H1 (cell line): ENCODE measurements at regions not wholly inside any gene's neighbourhood (a gene's known extent, or its start where the extent isn't known, plus 50 kb on each side); places are given as distances from the start of the nearest gene placed in this dataset.

ENCODE experiments used
- CTCF ChIA-PET: fragments of 300-600 bp; sonication (Branson Sonifier 250); formaldehyde crosslinking; loops from one replicate; lab custom pipeline; 2021; ENCODE audit not compliant: partially characterized antibody; lab: Charles Lee
- POLR2A ChIA-PET: fragments of 300-600 bp; sonication (Branson Sonifier 250); formaldehyde crosslinking; loops from one replicate; lab custom pipeline; 2021; ENCODE audit warnings: inconsistent platforms; ENCODE audit not compliant: partially characterized antibody; lab: Charles Lee
- DNase-seq, 2 experiments: peaks; one replicate each; pipeline versions ENCODE4 v3.0.0 to v3.0.0-alpha.2; 2010 to 2022; ENCODE audit warnings: low spot score in 2 of 2, low read depth in 1 of 2, mixed read lengths in 1 of 2
- FAIRE-seq: peaks from 2 replicates; lab custom pipeline; 2011; peaks lifted over from hg19 to GRCh38; lab: Jason Lieb, UNC
- H2AFZ ChIP-seq: 2 replicates; pipeline ENCODE4 v1.8.1; 2012; ENCODE audit warnings: low read length, inconsistent platforms
- H2AK5ac ChIP-seq: 2 replicates; pipeline ENCODE4 v1.6.1; 2013; ENCODE audit warnings: low read depth, low read length
- H2BK120ac ChIP-seq: replicated peaks from 2 replicates; pipeline ENCODE3; 2013; ENCODE audit warnings: low read depth, low read length, inconsistent platforms
- H2BK12ac ChIP-seq: 2 replicates; pipeline ENCODE4 v1.6.1; 2013; ENCODE audit warnings: low read depth, low read length
- H2BK15ac ChIP-seq: 2 replicates; pipeline ENCODE4 v1.6.1; 2013; ENCODE audit warnings: low read length
- H2BK20ac ChIP-seq: 2 replicates; pipeline ENCODE4 v1.6.1; 2013; ENCODE audit warnings: low read length
- H2BK5ac ChIP-seq: 2 replicates; pipeline ENCODE4 v1.6.1; 2013; ENCODE audit warnings: low read depth, low read length
- H3K14ac ChIP-seq: 2 replicates; pipeline ENCODE4 v1.6.1; 2013; ENCODE audit warnings: inconsistent platforms; ENCODE audit not compliant: insufficient read length
- H3K18ac ChIP-seq: 2 replicates; pipeline ENCODE4 v1.6.1; 2013; ENCODE audit warnings: low read length; ENCODE audit errors: extremely low read depth
- H3K23ac ChIP-seq: 2 replicates; pipeline ENCODE4 v1.6.1; 2013; ENCODE audit warnings: inconsistent platforms; ENCODE audit not compliant: insufficient read length
- H3K23me2 ChIP-seq: 2 replicates; pipeline ENCODE4 v1.6.1; 2013; ENCODE audit warnings: low read depth, low read length
- H3K27ac ChIP-seq: 2 replicates; pipeline ENCODE4 v1.6.1; 2011; ENCODE audit warnings: low read depth, low read length, inconsistent platforms
- H3K27me3 ChIP-seq, 4 experiments: replicated peaks in 1 of 4; 1 replicate in 1 of 4; 2 replicates in 3 of 4; pipeline versions ENCODE4 v1.6.1 to v1.8.1; 2011 to 2013; ENCODE audit warnings: low read length in 3 of 4, mild to moderate bottlenecking in 3 of 4, inconsistent platforms in 2 of 4, mixed read lengths in 2 of 4, moderate library complexity in 1 of 4; ENCODE audit not compliant: control insufficient read depth in 3 of 4, insufficient read depth in 3 of 4; ENCODE audit errors: extremely low read depth in 1 of 4
- H3K36me3 ChIP-seq, 4 experiments: 2 replicates each; pipeline versions ENCODE4 v1.6.1 to v1.8.1; 2011 to 2013; ENCODE audit warnings: mild to moderate bottlenecking in 4 of 4, low read length in 3 of 4, moderate library complexity in 2 of 4, control low read depth in 1 of 4, inconsistent platforms in 1 of 4; ENCODE audit not compliant: insufficient read depth in 4 of 4, control insufficient read depth in 2 of 4
- H3K4ac ChIP-seq: replicated peaks from 2 replicates; pipeline ENCODE3; 2013; ENCODE audit warnings: low read length, low read depth, mixed read lengths, inconsistent platforms; ENCODE audit not compliant: insufficient read length
- H3K4me1 ChIP-seq, 4 experiments: replicated peaks in 1 of 4; 1 replicate in 1 of 4; 2 replicates in 3 of 4; pipeline versions ENCODE4 v1.6.1 to v1.8.1; 2011 to 2013; ENCODE audit warnings: low read length in 3 of 4, inconsistent platforms in 2 of 4, mixed read lengths in 1 of 4; ENCODE audit not compliant: insufficient read depth in 4 of 4, control insufficient read depth in 3 of 4
- H3K4me2 ChIP-seq, 2 experiments: 2 replicates each; pipeline versions ENCODE4 v1.6.1 to v1.8.1; 2011 to 2013; ENCODE audit warnings: low read depth in 2 of 2, low read length in 2 of 2, control low read depth in 1 of 2, inconsistent platforms in 1 of 2, mild to moderate bottlenecking in 1 of 2; ENCODE audit not compliant: insufficient read depth in 1 of 2
- H3K4me3 ChIP-seq, 4 experiments: fragments of 200-600, 300-600 bp in 1 of 4; sonication (generic), shearing (Covaris generic), sonication (Bioruptor Twin) in 1 of 4; 2 replicates each; pipeline versions ENCODE4 v1.5.1 to v1.8.1; 2011 to 2016; ENCODE audit warnings: low read length in 4 of 4, low read depth in 3 of 4, control low read depth in 2 of 4, inconsistent platforms in 2 of 4, mild to moderate bottlenecking in 2 of 4, mixed read lengths in 1 of 4, moderate library complexity in 1 of 4; ENCODE audit not compliant: insufficient read depth in 2 of 4; ENCODE audit errors: extremely low read depth in 1 of 4
- H3K56ac ChIP-seq: replicated peaks from 2 replicates; pipeline ENCODE3; 2013; ENCODE audit warnings: low read depth, mild to moderate bottlenecking, mixed read lengths, low read length, inconsistent platforms; ENCODE audit not compliant: insufficient read length
- H3K79me1 ChIP-seq: 2 replicates; pipeline ENCODE4 v1.6.1; 2013; ENCODE audit warnings: low read depth, low read length, control low read depth
- H3K79me2 ChIP-seq, 2 experiments: 2 replicates each; pipeline versions ENCODE4 v1.6.1 to v1.8.1; 2012 to 2013; ENCODE audit warnings: low read length in 2 of 2, mild to moderate bottlenecking in 2 of 2, inconsistent platforms in 1 of 2; ENCODE audit not compliant: insufficient read depth in 2 of 2, control insufficient read depth in 1 of 2
- H3K9ac ChIP-seq, 4 experiments: replicated peaks in 1 of 4; 1 replicate in 1 of 4; 2 replicates in 3 of 4; pipeline versions ENCODE4 v1.6.1 to v1.8.1; 2011 to 2013; ENCODE audit warnings: low read depth in 3 of 4, low read length in 3 of 4, control low read depth in 2 of 4, mild to moderate bottlenecking in 2 of 4, moderate library complexity in 2 of 4, inconsistent platforms in 1 of 4; ENCODE audit errors: extremely low read depth in 1 of 4
- H3K9me3 ChIP-seq, 2 experiments: 2 replicates each; pipeline versions ENCODE4 v1.6.1 to v1.8.1; 2012 to 2013; ENCODE audit warnings: mild to moderate bottlenecking in 2 of 2, moderate library complexity in 2 of 2, control low read depth in 1 of 2, inconsistent platforms in 1 of 2, low read depth in 1 of 2, low read length in 1 of 2, mixed read lengths in 1 of 2; ENCODE audit not compliant: insufficient read depth in 2 of 2
- H4K20me1 ChIP-seq, 2 experiments: replicated peaks in 1 of 2; 2 replicates each; pipeline versions ENCODE3 to v1.8.1; 2011 to 2013; ENCODE audit warnings: inconsistent platforms in 2 of 2, low read length in 2 of 2, mild to moderate bottlenecking in 1 of 2; ENCODE audit not compliant: insufficient read depth in 2 of 2, control insufficient read depth in 1 of 2
- H4K5ac ChIP-seq: 2 replicates; pipeline ENCODE4 v1.6.1; 2013; ENCODE audit warnings: low read length, low read depth, mixed read lengths, inconsistent platforms; ENCODE audit not compliant: insufficient read length
- H4K8ac ChIP-seq: 2 replicates; pipeline ENCODE4 v1.8.0; 2013; ENCODE audit warnings: mild to moderate bottlenecking, moderate library complexity, low read length, inconsistent platforms; ENCODE audit not compliant: insufficient read depth; ENCODE audit errors: extremely low read depth
- H4K91ac ChIP-seq: replicated peaks from 2 replicates; pipeline ENCODE3; 2013; ENCODE audit warnings: low read length, mixed read lengths, inconsistent platforms; ENCODE audit not compliant: insufficient read length
- BACH1 ChIP-seq: IDR thresholded peaks from 2 replicates; pipeline ENCODE4 v1.6.1; 2012; ENCODE audit warnings: low read length, improper control_type of control experiment
- GABPA ChIP-seq: IDR thresholded peaks from 2 replicates; pipeline ENCODE4 v1.6.1; 2011; ENCODE audit warnings: mild to moderate bottlenecking, low read length, moderate library complexity, borderline replicate concordance; ENCODE audit not compliant: insufficient read depth
- TAF1 ChIP-seq: IDR thresholded peaks from 2 replicates; pipeline ENCODE4 v1.6.1; 2011; ENCODE audit warnings: mild to moderate bottlenecking, low read depth, low read length
- WGBS, 2 experiments: shearing (Covaris generic) in 1 of 2; methylation state at CpG; one replicate each; pipeline versions ENCODE4 v1.1.6 to v1.1.7; 2013 to 2015; ENCODE audit warnings: low lambda C conversion rate in 2 of 2, mixed read lengths in 2 of 2, inconsistent platforms in 1 of 2, low coverage in 1 of 2, missing lambda C conversion rate in 1 of 2; ENCODE audit not compliant: insufficient replicate concordance in 2 of 2, insufficient coverage in 1 of 2, insufficient read length in 1 of 2; ENCODE audit errors: extremely low coverage in 1 of 2, missing lambda C conversion rate in 1 of 2; 5-methylcytosine and 5-hydroxymethylcytosine counted together

DNA sequence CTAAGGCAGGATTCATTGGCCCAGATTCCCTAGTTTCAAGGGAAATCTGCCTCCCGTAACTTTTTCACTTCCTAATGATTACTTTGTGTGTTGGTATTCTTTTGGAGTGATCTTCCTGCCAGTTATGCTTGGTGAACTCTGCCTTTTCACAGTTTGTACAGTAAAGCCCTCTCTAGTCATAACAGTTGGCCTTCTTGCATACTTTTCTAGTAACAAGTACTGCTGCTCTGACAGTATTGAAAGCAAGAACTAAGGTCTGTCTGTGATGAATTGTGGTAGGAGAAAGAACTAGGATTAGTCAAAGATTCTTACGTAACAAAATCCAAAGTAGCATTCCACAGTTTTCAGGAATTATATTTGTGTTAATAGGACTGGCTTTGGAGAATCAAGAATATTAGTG lies 1457.2 kb upstream of the WWC1 start:
- ChIA-PET POLR2A (no interaction called here), CTCF (no interaction called here)
- H3K23ac ChIP-seq = no peak overlapping the region
- no peak overlapping the region for H3K9ac ChIP-seq
- H2BK5ac ChIP-seq = no peak overlapping the region
- no peak overlapping the region for H3K4me2 ChIP-seq
- H3K9me3 ChIP-seq = no peaks in the 10 kb centered on the region
- no peak overlapping the region for H2BK120ac ChIP-seq
- H3K79me2 ChIP-seq = no peaks in the 10 kb centered on the region
- DNase-seq = no peak
- 98% methylated on average over 2 of the region's 2 CpGs; no CpG with 5 or more reads in 1 of the 2 experiments for WGBS, 2 experiments
- H3K56ac ChIP-seq = no peak overlapping the region
- no peak overlapping the region for H2BK20ac ChIP-seq
- FAIRE-seq = no peak
- no peak overlapping the region for H2AFZ ChIP-seq
- H3K18ac ChIP-seq = no peak overlapping the region
- H3K23me2 ChIP-seq = no peaks in the 10 kb centered on the region
- no peak overlapping the region for H3K4me3 ChIP-seq
- no peaks in the 10 kb centered on the region for H3K79me1 ChIP-seq
- no peak overlapping the region for H2BK12ac ChIP-seq
- H3K4me1 ChIP-seq = no peaks in the 10 kb centered on the region
- H4K5ac ChIP-seq = no peak overlapping the region
- H3K27me3 ChIP-seq = no peaks in the 10 kb centered on the region
- no peak overlapping the region for H4K8ac ChIP-seq
- no peak overlapping the region for H2AK5ac ChIP-seq
- no peak overlapping the region for H2BK15ac ChIP-seq
- H3K36me3 ChIP-seq = no peaks in the 10 kb centered on the region
- no peak overlapping the region for H4K91ac ChIP-seq
- no peak overlapping the region for H3K4ac ChIP-seq
- no peaks in the 10 kb centered on the region for H4K20me1 ChIP-seq
- H3K27ac ChIP-seq = no peak overlapping the region
- H3K14ac ChIP-seq = no peak overlapping the region
- TF ChIP-seq GABPA (no peak), BACH1 (no peak), TAF1 (no peak)
